GM21515 (cell line): ENCODE measurements at regions not wholly inside any gene's neighbourhood (a gene's known extent, or its start where the extent isn't known, plus 50 kb on each side); places are given as distances from the start of the nearest gene placed in this dataset.

ENCODE experiments used
- ATAC-seq: cut with Tn5 transposase; IDR thresholded peaks from one replicate; pipeline ENCODE4 v1.9.1; 2021; ENCODE audit not compliant: unreplicated experiment

DNA sequence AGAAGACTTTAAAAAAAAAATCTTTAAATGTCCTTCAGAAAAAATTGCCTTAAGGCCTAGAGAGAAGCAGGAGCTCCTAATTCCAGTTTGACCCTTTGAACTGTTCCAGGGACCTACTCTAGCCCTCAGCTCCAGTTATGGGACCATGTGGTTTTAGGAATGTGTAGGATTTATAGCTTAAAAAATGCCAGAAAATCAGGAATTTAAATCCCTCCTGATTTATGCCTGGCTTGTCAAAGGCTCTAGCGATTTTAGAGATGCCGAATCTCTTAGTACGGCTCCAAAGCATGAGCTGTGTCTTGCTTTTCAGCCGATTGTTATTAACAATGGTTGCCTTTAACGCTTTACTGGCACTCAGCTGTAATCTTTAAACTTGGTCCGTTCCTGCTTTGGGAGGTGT lies 130.6 kb upstream of the NPVF start:
- ATAC-seq: no peak

DNA sequence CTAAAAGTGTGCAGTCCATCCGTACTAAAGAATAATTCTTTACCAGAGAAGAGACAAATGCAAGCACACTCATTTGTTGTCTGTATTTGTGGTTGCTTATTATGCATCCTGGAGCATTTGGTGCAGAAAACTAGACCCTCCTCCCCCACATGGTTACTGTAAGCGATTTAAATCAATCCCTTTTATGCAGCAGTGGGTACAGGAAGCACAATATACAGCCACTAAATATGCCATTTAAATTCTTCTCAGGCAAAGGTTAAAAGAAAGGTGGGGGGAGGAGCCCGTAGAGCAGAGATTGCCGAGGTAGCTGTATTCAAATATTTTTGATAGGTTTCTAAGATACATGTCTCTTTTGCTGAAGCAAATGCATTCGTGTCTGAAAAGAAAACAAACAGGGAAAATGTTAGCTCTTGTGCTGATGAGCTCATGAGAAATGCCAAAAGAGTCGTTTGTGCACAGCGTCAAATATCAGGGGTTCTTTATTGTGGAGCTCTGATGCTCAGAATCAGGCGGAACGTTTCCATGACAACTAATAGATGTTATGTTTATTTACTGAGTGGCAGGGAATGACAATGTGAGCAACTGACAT lies 131.3 kb upstream of the NPVF start:
- ATAC-seq: no peak

DNA sequence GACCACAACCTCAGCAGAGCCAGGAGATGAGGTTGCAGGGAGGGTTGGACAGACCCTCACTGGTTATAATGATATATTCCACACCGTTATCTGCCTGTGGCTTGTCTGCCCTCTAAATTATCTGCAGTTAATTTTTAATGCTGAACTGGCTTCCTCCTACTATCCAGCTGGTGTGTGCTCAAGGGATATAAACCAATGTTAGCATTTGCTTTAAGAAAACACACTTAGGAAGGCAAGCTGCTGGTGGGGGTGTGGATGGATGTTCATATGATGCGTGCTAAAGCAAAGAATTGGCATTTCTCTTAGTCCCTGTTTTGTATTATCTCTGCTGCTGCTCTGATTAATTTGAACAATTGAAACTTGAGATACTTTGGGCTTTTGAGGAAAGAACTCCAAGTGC lies 132.2 kb upstream of the NPVF start:
- ATAC-seq: no peak

DNA sequence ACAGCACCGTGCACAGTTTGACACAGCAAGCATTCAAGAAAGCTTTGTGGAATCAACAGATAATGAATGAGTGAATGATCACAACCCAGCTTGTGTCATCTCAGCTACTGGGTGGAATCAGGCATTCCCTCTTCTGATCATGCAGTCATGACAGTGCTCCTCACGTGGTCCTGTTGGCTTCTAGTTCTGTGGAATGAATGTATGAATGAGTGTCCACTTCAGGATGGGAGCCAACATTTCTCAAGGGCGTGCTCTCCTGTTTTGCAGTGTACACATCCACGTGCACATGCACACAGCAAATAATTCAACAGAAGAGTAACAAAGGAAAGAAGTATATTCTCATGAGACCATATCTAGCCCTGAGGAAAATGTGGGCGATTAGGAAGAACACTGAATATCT lies 133.1 kb upstream of the NPVF start:
- ATAC-seq: no peak

DNA sequence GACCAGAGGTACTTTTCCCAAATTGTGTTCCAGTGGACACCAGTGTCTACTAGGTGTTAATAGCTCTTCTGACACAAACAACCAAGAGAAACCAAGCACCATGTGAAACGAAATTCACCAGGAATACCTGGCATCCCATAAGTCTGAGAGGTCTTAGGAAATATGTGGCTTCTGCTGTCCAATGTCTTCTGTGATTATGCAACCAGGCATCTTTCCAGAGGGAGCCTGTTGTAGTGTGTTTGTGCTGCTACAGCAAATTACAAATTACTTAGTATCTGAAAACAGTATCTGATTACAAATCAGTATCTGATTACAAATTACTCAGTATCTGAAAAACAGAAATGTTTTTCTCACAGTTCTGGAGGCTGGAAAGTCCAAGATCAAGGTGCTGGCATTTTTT lies 133.6 kb upstream of the NPVF start:
- ATAC-seq: no peak

DNA sequence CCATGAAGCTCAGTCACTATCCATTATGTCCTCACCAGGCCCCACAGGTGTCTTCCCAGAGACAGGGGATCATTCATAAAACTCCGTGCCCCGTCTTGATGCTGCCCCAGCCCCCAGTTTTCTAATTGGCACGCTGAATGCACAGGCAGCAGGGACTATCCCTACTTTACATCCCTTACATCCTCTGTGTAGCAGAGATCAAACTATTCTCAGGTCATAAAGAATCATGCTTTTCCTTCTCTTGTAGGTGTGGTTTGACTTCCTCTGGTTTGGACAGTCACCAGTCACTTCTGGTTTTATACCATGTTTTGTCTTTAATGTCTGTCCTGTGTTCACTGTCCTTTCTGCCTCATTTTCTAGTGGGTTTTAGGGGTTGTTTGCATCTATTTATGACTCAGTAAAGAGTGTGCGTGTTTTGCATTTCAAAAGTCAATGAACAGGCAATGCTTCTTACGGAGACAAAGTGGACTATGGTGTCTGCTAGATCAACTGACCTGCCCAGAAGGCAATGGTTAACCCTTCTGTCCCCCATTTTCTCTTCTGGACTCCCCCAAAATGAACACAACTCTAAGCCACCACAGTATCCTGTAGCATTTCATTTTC lies 140.4 kb upstream of the NPVF start:
- no peak for ATAC-seq

DNA sequence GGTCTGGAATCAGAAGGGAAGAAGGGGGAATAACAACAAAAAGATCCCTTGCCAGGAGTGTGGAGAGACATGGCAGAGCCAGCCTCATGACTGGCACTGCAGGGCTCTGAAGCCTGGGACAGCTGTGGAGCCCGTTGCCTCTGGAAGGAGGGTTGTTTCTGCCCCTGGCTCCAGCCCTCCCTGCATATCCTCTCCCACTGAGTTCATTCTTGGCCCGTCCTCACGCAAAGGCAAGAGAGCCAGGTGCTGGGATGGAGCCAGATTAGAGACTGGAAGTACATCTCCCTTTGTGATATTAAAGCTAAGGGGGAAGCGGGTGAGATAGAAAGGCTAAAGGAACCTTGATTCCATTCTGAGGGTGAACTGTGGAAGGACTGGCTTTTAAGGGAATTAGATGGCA lies 141.5 kb upstream of the NPVF start:
- no peak for ATAC-seq

DNA sequence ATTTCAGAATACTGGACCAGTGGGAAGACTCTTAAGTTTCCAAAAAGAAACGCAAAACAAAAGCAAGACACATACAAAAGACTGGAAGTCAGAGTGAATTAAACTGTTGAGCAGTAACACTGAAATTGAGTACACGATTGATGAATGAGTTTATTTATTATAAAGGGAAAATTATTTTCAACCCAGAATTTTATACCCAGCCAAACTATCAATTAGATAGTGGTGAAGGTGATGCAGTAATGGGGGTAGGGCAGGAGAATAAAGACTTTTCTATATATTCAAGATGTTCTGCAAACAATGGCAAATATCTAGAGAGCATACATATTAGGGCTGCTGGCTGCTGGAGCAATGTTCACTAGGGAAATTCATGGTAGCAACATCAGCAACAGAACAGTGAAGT lies 143.7 kb upstream of the NPVF start:
- ATAC-seq: no peak

DNA sequence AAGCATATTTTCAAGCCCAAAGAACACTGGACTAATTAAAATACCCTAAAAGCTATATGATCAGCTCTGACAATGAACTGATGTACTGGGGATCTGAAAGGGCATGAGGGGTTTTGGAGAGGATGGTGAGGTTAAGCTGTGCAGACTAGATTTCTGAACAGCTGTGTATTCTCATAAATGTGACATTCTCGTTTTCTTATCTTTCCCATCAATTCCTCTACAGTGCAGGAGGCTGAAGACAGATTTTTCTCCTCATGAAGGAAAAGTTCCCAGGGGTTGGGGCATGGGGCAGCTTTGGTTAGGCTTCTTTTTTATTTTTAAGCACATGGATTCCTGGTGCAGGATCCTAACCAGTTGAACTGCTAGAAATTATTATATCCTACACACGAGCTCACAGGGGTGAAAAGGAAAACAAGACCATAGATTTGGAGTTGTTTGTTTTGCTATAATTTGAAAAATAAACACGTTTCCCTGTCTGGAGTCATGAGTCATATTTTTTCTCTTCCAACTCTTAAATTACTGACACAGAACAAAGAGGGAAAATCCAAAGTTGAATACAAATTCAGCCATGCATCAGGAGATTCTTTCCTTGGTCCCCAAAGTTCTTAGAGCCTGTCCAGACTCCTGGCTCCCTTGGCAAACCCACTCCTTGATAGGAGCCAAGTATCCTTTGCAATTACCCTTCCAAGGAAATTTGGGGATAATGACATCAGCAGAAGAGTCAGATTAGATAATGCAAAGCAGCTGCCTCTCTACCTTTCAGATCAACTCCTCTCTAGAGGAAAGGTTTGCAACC lies 147.7 kb upstream of the NPVF start:
- ATAC-seq: no peak

DNA sequence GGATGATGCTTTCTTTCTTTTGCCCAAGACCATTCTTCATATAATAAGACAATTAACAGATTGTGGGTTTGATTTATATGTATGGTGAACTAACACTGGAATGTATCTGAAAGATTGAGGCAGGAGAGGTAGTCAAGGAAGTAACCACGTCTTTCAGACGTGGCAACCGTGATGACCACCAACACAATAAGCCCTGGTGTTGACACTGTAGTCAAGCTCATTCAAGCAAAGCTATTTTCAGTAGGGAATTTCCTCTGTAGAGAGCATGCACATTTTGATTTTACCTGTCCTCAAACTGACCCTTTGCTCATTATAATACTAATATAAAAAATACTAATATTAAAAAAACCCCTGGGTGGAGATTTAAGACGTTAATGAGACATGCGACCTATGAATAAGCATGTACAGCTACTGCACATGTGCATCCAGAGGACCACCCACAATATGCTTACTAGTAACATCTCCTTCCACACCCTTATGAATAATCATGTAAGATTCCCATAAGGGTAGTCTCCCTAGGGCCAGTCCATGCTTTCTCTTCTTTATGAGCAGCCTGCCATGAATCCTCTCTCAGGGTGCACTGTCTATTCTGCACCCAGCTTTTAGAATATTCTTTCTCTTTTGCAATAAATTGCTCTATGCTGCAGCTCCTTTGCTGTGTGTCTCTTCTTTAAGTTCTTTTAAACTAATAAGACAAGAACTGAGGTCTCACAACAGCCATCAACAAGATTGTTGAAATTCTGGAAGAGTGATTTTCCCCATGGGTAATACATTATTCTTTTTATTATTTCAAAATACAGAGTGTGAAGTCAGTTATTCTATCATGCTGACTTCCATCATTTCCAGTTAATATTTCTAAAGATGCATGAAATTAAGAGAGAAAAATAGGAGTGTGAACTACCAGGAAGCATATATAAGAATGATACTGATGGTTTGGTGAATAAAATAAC lies 151.3 kb upstream of the NPVF start:
- ATAC-seq: no peak

DNA sequence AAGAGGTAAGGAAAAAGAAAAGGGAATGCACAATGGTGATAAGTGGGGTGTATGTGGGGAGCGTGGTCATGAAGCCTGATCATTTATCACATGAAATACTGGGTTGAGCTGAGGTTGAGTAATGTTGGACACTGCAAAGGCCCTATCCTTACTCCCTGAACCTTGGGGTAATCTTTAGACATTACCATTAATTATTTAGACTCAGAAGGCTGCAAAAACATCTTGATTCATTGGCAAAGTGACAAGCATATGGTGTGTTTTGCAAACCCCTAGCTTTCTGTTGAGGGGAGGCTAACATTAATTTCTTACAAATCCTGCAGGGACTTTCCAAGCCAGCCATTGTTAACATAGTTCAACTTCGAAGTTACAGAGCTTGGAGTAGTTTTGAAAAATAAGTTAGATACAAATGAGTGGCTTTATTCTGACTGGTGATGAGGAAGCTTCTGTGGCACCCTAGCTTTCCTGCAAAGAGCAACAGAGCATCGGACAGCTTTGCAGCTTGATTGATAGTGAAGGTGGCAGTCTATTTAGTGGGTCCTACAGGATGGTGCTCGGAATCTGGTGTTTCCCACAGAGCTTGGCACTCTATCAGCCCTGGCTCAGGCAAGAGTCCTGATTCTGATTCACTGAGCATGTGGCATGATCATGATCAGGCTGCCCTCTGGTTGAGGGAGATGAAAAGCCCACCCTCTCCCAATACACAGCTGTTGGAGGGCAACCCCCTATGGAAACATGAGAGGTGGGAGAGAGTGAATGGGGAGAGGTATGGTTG lies 153.7 kb upstream of the NPVF start:
- ATAC-seq: no peak

DNA sequence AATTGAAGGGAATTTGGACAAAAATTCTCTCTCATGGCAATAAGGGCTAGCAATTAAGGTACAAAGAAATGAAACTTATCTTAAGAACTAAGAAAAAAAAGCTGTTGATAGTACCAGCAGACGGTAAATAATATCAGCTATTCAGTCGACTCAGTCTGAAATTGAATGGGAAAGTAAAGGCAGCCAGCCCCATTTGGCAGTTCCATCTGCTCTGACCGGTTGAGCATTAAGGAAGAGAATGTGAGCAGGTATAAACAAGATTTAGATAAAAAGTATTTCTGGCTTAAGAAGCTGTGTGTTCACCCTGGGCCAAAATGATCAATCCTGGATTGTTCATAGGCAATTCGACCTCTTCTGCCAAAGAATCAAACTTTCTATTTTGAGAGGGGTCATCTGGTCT lies 154.6 kb upstream of the NPVF start:
- no peak for ATAC-seq

DNA sequence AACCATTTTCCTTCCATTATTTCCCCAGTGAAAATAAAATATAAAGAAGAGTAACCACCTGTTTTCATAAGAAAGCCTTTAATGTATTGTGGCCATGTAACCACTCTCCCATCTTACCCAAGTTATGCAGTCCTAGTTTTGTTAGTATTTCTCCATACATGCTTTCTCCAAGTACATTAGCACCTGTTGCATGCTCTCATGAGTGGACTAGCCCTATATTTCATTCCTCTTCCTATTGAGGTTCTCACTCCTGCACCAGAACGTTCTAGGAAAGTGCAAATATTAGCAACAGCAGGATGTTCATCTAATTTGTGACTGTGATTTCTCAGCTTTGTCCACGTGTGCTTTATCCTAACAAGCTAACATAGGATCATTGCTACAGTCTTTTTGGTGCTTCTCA lies 155.1 kb upstream of the NPVF start:
- no peak for ATAC-seq

DNA sequence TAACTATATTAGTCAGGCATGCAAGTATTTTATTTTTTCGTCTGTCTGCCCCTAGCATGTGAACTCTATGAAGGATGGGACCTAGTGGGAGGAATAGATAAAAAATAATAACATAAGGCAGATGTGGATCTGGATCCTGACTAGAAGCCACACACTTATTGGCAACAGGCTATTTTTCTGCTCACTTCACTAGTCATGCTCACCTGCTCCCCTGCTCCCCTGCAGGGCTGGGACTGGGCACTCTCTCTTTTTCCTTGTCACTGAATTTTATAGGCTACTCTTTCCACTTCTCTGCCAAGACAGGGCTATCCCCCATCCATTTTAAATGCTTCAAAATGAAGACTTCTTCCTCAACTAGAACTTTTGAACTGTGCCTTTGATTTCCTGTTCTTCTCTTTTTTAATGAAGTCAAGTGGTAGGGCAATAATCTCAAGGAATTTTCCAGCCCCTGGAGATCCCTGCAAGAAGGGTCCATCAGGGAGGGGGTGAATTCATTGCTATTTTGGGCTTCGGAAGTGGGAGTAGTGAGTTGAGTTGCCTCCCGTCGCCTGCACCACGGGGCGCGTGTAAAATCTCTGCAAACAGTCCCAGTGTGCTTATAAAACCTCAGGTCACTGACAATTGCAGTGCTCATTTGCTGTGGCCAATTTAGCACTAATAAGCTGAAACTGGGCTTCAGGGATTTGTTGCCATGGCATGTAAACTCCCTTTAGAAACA lies 156.7 kb upstream of the NPVF start:
- ATAC-seq: no peak

DNA sequence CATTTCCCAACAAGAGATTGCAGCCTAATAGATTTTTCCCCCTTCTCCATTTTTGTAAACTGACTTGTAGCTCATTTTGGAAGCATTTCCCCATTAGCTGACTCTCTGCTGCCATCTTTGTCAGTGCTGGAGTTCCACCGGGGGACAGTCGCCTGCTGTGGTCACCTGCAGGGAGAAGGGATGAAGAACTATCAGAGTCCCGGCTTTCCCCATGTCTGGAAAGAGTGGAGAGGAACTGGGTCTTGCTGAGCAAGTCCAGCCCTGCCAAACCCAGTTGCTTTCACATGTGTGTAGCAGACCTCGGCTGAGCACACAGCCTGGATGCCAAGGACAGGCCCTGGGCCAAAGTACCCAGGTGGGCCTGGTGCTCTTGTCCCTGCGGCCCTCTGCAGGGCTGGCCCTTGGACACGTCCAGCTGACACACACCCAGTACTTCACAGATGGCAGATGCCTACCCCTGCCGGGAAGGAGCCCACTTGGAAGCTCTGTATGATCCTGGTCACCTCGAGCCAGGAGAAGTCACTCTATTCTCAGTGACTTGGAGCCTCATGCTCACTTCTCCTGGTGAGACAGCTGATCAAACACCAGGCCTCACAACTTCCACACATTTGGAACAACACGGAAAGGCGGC lies 157.3 kb upstream of the NPVF start:
- ATAC-seq: no peak

DNA sequence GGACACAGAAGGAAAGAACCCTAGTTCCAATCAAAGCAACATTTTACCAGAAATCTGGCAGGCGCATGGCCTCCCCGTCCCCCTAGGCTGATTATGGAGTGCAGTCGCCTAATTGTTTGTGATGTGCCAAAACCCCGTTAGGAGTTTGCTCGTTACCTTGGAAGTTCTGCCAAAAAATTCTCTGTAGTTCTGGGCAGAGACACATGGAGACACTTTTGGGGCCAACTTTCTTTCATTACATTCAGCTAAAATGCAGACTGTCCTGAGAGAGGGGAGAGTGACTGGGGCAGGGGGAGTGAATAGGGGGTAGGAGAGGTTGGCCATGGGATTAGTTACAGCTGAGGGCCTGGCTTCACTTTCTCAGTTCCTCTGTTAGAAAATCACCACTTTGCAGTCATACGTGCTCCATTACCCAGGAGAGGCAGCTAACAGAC lies 158.0 kb upstream of the NPVF start:
- no peak for ATAC-seq

DNA sequence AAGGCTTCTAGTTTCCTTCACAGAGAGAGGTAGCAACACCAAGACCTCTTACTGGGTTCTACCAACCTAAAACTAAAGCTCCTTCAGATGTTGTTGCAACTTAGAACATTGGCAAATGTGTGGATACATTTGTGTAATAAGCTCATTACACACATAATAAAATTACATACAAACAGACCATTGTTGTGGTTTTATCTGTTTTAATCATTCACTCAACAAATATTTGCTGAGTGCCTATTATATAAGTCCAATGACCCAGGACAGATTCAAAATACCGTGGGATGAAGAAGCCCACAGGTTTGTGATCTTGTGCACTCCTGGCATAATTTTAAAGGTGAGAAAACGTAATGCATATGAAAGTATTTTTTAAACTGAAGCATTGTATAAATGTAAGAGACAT lies 160.4 kb upstream of the NPVF start:
- ATAC-seq: no peak

DNA sequence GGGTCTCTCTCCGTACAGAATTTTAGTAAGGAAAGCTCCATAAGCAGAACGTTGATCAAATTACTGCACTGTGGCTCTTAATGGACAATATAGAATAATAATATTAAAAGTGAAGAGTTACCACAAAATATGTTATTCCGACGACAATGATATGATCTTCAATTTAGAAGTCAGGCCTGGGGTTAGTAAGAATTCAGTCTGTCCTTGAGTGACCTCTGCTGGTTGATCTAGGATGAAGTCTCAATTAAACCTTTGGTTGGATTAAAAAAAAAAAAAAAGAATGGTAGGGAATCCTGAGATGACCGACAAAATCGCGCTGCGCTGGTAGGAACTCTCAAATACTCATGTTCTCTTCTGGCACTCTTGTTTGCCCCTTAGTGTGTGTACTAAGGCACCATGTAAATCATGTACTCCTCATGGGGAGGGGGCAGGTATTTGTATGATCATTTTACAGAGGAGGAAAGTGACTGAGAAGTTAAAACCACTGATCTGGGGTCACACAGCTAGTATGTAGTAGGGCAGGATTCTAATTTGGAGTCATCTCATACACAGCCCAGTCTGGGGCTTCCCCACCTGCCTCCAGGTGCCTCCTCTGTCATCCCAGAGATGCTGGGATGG lies 161.3 kb upstream of the NPVF start:
- ATAC-seq: no peak

DNA sequence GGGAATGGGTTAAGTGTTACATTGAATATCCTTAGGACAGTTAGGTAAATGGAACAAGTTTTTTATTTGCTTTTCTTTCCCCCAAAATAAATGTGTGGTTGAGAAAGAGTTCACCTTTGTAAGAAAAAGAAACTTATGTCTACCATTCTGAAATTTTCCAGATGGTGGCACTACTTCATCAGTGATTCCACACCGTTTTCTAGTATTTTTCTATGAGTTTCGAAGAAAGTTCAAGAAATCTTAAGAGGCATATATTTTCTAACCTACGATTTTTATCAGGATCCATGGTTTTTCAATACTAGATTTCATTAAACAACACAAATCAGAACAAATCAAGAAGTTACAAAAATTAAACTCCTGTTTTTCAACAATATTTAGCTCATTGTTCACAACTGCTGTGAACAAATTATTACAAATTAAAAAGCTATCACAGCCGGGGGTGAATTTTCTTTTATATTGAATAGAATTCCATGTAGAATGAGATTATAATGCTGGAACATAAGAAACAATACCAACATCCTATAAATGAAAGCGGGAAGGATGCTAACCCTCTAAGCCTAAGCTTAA lies 163.1 kb upstream of the NPVF start:
- no peak for ATAC-seq
